Suppressor macrophage treated with lipopolysaccharide for 4 hours (primary cell): ENCODE measurements at regions not wholly inside any gene's neighbourhood (a gene's known extent, or its start where the extent isn't known, plus 50 kb on each side); places are given as distances from the start of the nearest gene placed in this dataset.
"Not testable (repeated sequence)": the region's sequence is repeated elsewhere in the genome, so short reads cannot be mapped to it uniquely, and the experiment has no call there.

Source experiments
- DNase-seq: peaks from one replicate; pipeline ENCODE4 v3.0.0-alpha.2; 2020

- DNase-seq: no peak
Observed at GRCh38 chr12:84480803-84481202, 431.8 kb downstream of the SLC6A15 start.

- no peak for DNase-seq
Observed at GRCh38 chr12:84470361-84470760, 442.2 kb downstream of the SLC6A15 start.

- DNase-seq: no peak
Observed at GRCh38 chr12:84464616-84465015, 448.0 kb downstream of the SLC6A15 start.

- DNase-seq: no peak
Observed at GRCh38 chr12:84463741-84464495, 448.7 kb downstream of the SLC6A15 start.

GRCh38 chr12:84455598-84455997 lies 457.0 kb downstream of the SLC6A15 start:
- no peak for DNase-seq

- not testable (repeated sequence) for DNase-seq
Observed at GRCh38 chr12:84446478-84446877, 466.1 kb downstream of the SLC6A15 start.

- no peak for DNase-seq
Observed at GRCh38 chr12:84436134-84436533, 476.5 kb downstream of the SLC6A15 start.

- DNase-seq: no peak
Observed at GRCh38 chr12:84435682-84436081, 476.9 kb downstream of the SLC6A15 start.

GRCh38 chr12:84422340-84422739 lies 490.3 kb downstream of the SLC6A15 start:
- no peak for DNase-seq

GRCh38 chr12:84421103-84421502 lies 491.5 kb downstream of the SLC6A15 start:
- DNase-seq: no peak

GRCh38 chr12:84416626-84417025 lies 496.0 kb downstream of the SLC6A15 start:
- DNase-seq: no peak

GRCh38 chr12:84415946-84416345 lies 496.7 kb downstream of the SLC6A15 start:
- no peak for DNase-seq

- no peak for DNase-seq
Observed at GRCh38 chr12:84413656-84414055, 498.9 kb downstream of the SLC6A15 start.

GRCh38 chr12:84412226-84412625 lies 500.4 kb downstream of the SLC6A15 start:
- DNase-seq: no peak

- DNase-seq: no peak
Observed at GRCh38 chr12:84411031-84411430, 501.6 kb downstream of the SLC6A15 start.

- no peak for DNase-seq
Observed at GRCh38 chr12:84408936-84409335, 503.7 kb downstream of the SLC6A15 start.

- not testable (repeated sequence) for DNase-seq
Observed at GRCh38 chr12:84406720-84407119, 505.9 kb downstream of the SLC6A15 start.

- no peak for DNase-seq
Observed at GRCh38 chr12:84397846-84398245, 514.8 kb downstream of the SLC6A15 start.

- DNase-seq: peak; percentile 5
Observed at GRCh38 chr12:84397263-84397662, 515.3 kb downstream of the SLC6A15 start.

GRCh38 chr12:84391176-84391575 lies 521.4 kb downstream of the SLC6A15 start:
- not testable (repeated sequence) for DNase-seq

GRCh38 chr12:84384384-84384783 lies 528.2 kb downstream of the SLC6A15 start:
- DNase-seq: no peak

GRCh38 chr12:84382486-84382885 lies 530.1 kb downstream of the SLC6A15 start:
- not testable (repeated sequence) for DNase-seq

- DNase-seq: no peak
Observed at GRCh38 chr12:84376320-84376719, 536.3 kb downstream of the SLC6A15 start.

GRCh38 chr12:84375449-84376170 lies 537.0 kb downstream of the SLC6A15 start:
- DNase-seq: no peak

GRCh38 chr12:84362552-84362897 lies 550.1 kb downstream of the SLC6A15 start:
- DNase-seq: no peak
